Activated CD4-positive, alpha-beta T cell treated with anti-CD3 and anti-CD28 coated beads for 36 hours (primary cell): ENCODE measurements at regions not wholly inside any gene's neighbourhood (a gene's known extent, or its start where the extent isn't known, plus 50 kb on each side); places are given as distances from the start of the nearest gene placed in this dataset.
A peak's percentile ranks its signal among the peaks of the same experiment; 100 is the strongest.

Source experiments
- ATAC-seq: fragments of 200-7000 bp; cut with Tn5 transposase; one replicate; pipeline ENCODE4 v1.10.0; 2021; ENCODE audit warnings: mild to moderate bottlenecking, moderate library complexity
- CTCF ChIA-PET: fragments of 350-600 bp; sonication (Branson Sonifier 250); formaldehyde crosslinking; loops from one replicate; lab custom pipeline; 2021; ENCODE audit warnings: antibody characterized with exemption; lab: Charles Lee
- POLR2A ChIA-PET: fragments of 350-600 bp; sonication (Branson Sonifier 250); formaldehyde crosslinking; loops from one replicate; lab custom pipeline; 2021; ENCODE audit warnings: antibody characterized with exemption, inconsistent platforms; lab: Charles Lee
- DNase-seq: peaks from one replicate; pipeline ENCODE4 v3.0.0-alpha.2; 2020
- H3K27ac Mint-ChIP-seq: one replicate; pipeline ENCODE4 v1.8.0; 2021; ENCODE audit warnings: mixed read lengths
- H3K27me3 Mint-ChIP-seq: one replicate; pipeline ENCODE4 v1.8.0; 2021; ENCODE audit warnings: mixed read lengths
- H3K36me3 Mint-ChIP-seq: one replicate; pipeline ENCODE4 v1.8.0; 2021; ENCODE audit warnings: low read depth, mixed read lengths
- H3K4me1 Mint-ChIP-seq: one replicate; pipeline ENCODE4 v1.8.0; 2021; ENCODE audit warnings: mixed read lengths
- H3K4me3 Mint-ChIP-seq: one replicate; pipeline ENCODE4 v1.8.0; 2021; ENCODE audit warnings: mild to moderate bottlenecking, moderate library complexity, mixed read lengths
- H3K9me3 Mint-ChIP-seq: one replicate; pipeline ENCODE4 v1.8.0; 2021; ENCODE audit warnings: low read depth, mixed read lengths
- intact Hi-C, 2 experiments: fragments of 100-400 bp; cut with DNase I in 1 of 2; cut with micrococcal nuclease in 1 of 2; formaldehyde crosslinking; loops; one replicate each; pipeline versions ENCODE4 v1.14.2 to v1.15.1; 2022 to 2024; cut with DNase I, micrococcal nuclease

GRCh38 chr1:232249339-232249738 lies 380.6 kb downstream of the SIPA1L2 start:
- Mint-ChIP-seq H3K36me3 (no peaks in the 10 kb centered on the region), H3K27me3 (peaks cover 35% of the 10 kb centered on the region), H3K4me1 (peaks cover 4% of the 10 kb centered on the region), H3K9me3 (no peaks in the 10 kb centered on the region), H3K4me3 (no peak overlapping the region), H3K27ac (no peak overlapping the region)
- POLR2A ChIA-PET, result no interaction called here
- no peak for DNase-seq
- CTCF ChIA-PET, result interaction anchor here (0.5 kb wide), 1 partner anchor 111 kb away, joined by 3 read pairs; no protein-coding TSS in a partner anchor
- ATAC-seq, result no peak
- intact Hi-C loops, result loop anchor here in 1 of 2 experiments (10.0 kb wide), 1 partner anchor 65 kb away; no protein-coding TSS in a partner anchor

DNA sequence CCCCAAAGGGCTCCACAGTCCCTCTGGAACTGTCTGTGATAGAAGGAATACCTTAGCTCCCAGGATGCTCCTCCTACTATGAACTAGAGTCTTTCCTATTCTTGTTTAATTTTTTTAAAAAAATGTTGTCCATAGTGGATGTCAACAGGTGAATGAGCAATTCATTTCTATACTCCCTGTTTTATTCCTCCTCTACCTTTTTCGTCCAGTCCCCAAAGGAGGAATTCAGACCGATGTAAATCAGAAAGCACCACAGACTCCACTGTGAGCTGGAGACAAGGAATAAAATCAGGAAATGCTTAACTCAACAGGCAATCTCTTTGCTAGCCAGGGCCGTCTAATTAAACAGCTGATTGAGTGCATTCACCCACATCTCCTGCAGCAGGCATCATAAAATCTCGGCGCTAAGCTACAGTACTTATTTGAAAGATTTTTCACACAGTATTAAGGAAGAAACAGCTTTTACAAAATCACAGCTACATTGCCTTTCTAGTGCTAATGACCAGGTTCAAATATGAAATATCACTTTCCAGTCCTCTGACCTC lies 381.6 kb downstream of the SIPA1L2 start:
- Mint-ChIP-seq H3K9me3 (no peaks in the 10 kb centered on the region), H3K4me3 (no peak overlapping the region), H3K36me3 (no peaks in the 10 kb centered on the region), H3K27me3 (peaks cover 34% of the 10 kb centered on the region), H3K4me1 (peaks cover 4% of the 10 kb centered on the region), H3K27ac (no peak overlapping the region)
- ChIA-PET CTCF (no interaction called here), POLR2A (no interaction called here)
- ATAC-seq, result no peak
- intact Hi-C loops, result loop anchor here in 1 of 2 experiments (10.0 kb wide), 1 partner anchor 64 kb away; no protein-coding TSS in a partner anchor
- DNase-seq, result no peak

DNA sequence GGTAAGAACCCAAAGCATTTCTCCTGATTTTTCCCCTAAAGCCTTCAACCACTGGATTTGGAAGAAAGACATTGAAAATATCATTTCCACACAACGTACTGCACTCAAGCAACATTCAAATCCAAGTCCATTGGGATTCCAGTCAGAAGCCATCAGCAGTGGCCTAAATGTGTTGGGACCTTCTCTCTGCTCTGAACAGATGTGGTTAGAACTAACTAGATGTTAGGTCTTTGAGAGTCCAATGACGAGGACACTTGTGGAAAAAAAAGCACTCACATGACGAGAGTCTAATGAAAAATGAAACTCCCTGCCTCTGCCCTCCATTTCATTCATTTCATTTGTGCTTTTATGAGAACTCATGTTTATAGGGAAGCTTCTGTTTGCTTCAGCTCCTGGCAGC lies 382.3 kb downstream of the SIPA1L2 start:
- Mint-ChIP-seq H3K9me3 (no peaks in the 10 kb centered on the region), H3K27me3 (peaks cover 30% of the 10 kb centered on the region), H3K4me3 (no peak overlapping the region), H3K4me1 (peaks cover 4% of the 10 kb centered on the region), H3K27ac (no peak overlapping the region), H3K36me3 (no peaks in the 10 kb centered on the region)
- no peak for ATAC-seq
- ChIA-PET CTCF (interaction anchor here (0.7 kb wide), 1 partner anchor 401 kb away, joined by 4 read pairs; no protein-coding TSS in a partner anchor), POLR2A (no interaction called here)
- no peak for DNase-seq
- intact Hi-C loops, result loop anchor here in 1 of 2 experiments (10.0 kb wide), 1 partner anchor 63 kb away; no protein-coding TSS in a partner anchor

DNA sequence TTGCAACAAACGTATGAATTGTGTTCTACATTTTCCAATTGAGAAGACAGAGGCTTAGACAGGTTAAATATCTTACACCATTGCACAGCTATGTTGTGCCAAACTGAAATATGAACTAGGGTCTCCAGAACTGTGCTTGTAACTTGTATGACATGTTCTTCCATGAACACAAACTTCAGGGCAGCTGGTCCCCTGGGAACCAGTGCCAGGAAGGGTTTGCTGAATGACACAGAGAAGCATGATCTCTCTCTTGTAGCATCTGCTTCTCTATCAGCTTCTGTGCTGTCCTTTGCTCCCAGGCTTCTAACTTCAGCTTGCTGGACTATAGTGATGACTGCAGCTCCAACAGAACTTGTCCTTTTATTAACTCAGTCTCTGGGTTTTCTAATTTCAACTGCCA lies 385.5 kb downstream of the SIPA1L2 start:
- ChIA-PET CTCF (interaction anchor here (0.6 kb wide), 1 partner anchor 372 kb away, joined by 3 read pairs; no protein-coding TSS in a partner anchor), POLR2A (no interaction called here)
- Mint-ChIP-seq H3K9me3 (no peaks in the 10 kb centered on the region), H3K27me3 (peaks cover 20% of the 10 kb centered on the region), H3K4me1 (no peaks in the 10 kb centered on the region), H3K36me3 (no peaks in the 10 kb centered on the region), H3K27ac (no peak overlapping the region), H3K4me3 (no peak overlapping the region)
- ATAC-seq (no peak), DNase-seq (no peak)
- intact Hi-C loops, result loop anchor here in 1 of 2 experiments (10.0 kb wide), 1 partner anchor 60 kb away; no protein-coding TSS in a partner anchor

DNA sequence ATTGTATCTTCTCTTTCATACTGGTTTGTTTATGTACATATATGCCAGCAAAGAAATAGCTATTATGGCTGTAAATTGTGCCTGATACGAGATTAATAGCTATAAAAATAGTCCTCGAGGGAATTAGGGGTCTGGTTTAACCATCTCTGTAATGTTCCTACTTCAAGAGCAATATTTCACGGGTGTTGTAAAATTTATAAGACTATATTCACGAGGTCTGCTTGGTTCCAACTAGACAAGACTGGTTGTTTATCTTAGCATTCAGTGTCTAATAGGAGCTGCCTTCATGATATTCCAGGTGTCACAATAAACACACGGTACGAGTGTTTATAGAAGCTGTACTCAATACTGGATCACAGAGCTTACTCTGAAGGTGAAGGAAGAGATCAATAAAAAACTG lies 389.9 kb downstream of the SIPA1L2 start:
- Mint-ChIP-seq H3K4me1 (no peaks in the 10 kb centered on the region), H3K27me3 (peaks cover 6% of the 10 kb centered on the region), H3K27ac (no peak overlapping the region), H3K36me3 (no peaks in the 10 kb centered on the region), H3K9me3 (no peaks in the 10 kb centered on the region), H3K4me3 (no peak overlapping the region)
- ChIA-PET POLR2A (no interaction called here), CTCF (no interaction called here)
- intact Hi-C loops, result loop anchor here in 1 of 2 experiments (10.0 kb wide), 1 partner anchor 55 kb away; no protein-coding TSS in a partner anchor
- no peak for DNase-seq
- no peak for ATAC-seq

- CTCF ChIA-PET, result no interaction called here
- no peak overlapping the region for H3K4me3 Mint-ChIP-seq
- peaks cover 6% of the 10 kb centered on the region for H3K27me3 Mint-ChIP-seq
- ATAC-seq, result no peak
- intact Hi-C loops, result no loop called here
- DNase-seq, result no peak
- no peak overlapping the region for H3K27ac Mint-ChIP-seq
- H3K9me3 Mint-ChIP-seq, result no peaks in the 10 kb centered on the region
- no peaks in the 10 kb centered on the region for H3K4me1 Mint-ChIP-seq
- POLR2A ChIA-PET, result no interaction called here
- H3K36me3 Mint-ChIP-seq, result no peaks in the 10 kb centered on the region
Observed at GRCh38 chr1:232239522-232239921, 390.4 kb downstream of the SIPA1L2 start.

GRCh38 chr1:232238009-232238408 lies 391.9 kb downstream of the SIPA1L2 start:
- CTCF ChIA-PET, result no interaction called here
- no peak for ATAC-seq
- intact Hi-C loops, result no loop called here
- Mint-ChIP-seq H3K27me3 (peaks cover 8% of the 10 kb centered on the region), H3K4me1 (no peaks in the 10 kb centered on the region), H3K9me3 (no peaks in the 10 kb centered on the region), H3K4me3 (no peak overlapping the region), H3K27ac (no peak overlapping the region), H3K36me3 (no peaks in the 10 kb centered on the region)
- DNase-seq, result no peak
- POLR2A ChIA-PET, result no interaction called here

- DNase-seq, result no peak
- Mint-ChIP-seq H3K36me3 (no peaks in the 10 kb centered on the region), H3K27ac (no peak overlapping the region), H3K27me3 (no peaks in the 10 kb centered on the region), H3K4me1 (peaks cover 20% of the 10 kb centered on the region), H3K9me3 (no peaks in the 10 kb centered on the region), H3K4me3 (no peak overlapping the region)
- ChIA-PET POLR2A (interaction anchor here (0.7 kb wide), 1 partner anchor 124 kb away, joined by 3 read pairs; no protein-coding TSS in a partner anchor), CTCF (interaction anchor here (0.5 to 1.0 kb wide), 3 partner anchors 9 to 1976 kb away, joined by 3 to 5 read pairs (median 3); no protein-coding TSS in a partner anchor)
- intact Hi-C loops, result no loop called here
- ATAC-seq, result no peak
Observed at GRCh38 chr1:232227306-232227705, 402.6 kb downstream of the SIPA1L2 start.

DNA sequence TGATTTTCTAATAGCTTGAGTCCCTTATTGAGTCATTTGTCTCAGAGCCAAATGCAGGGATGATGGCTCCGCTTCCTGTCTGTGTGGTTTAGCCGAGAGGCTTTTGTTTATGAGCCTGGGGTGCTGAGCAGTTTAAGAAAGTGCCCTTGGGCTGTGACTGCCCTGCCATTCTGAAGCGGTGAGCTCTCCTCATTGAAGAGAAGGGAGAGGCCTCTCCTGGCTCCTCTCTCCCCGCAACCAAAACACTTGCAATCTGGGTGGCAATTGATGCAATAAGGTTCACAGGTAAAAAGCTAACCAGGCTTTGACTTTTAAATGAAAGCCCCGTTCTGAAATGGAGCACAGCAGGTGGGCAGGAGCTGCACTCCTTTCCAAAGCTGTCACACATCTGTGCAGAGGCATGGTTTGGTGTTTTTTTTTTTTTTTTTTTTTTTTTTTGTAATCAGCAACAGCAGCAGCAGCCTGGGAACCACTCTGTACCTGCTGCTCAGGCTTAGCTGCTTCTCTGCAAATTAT lies 403.7 kb downstream of the SIPA1L2 start:
- intact Hi-C loops, result no loop called here
- DNase-seq (peak; percentile 62), ATAC-seq (peak; percentile 96)
- Mint-ChIP-seq H3K27ac (no peak overlapping the region), H3K36me3 (no peaks in the 10 kb centered on the region), H3K27me3 (no peaks in the 10 kb centered on the region), H3K4me3 (no peak overlapping the region), H3K9me3 (no peaks in the 10 kb centered on the region), H3K4me1 (peaks cover 20% of the 10 kb centered on the region)
- POLR2A ChIA-PET, result no interaction called here
- CTCF ChIA-PET, result interaction anchor here (0.7 kb wide), 1 partner anchor 19 kb away, joined by 3 read pairs; no protein-coding TSS in a partner anchor

GRCh38 chr1:232225336-232226131 lies 404.4 kb downstream of the SIPA1L2 start:
- no peaks in the 10 kb centered on the region for H3K27me3 Mint-ChIP-seq
- ATAC-seq, result no peak
- H3K9me3 Mint-ChIP-seq, result no peaks in the 10 kb centered on the region
- no peak for DNase-seq
- CTCF ChIA-PET, result interaction anchor here (0.9 kb wide), 1 partner anchor 16 kb away, joined by 3 read pairs; no protein-coding TSS in a partner anchor
- no peaks in the 10 kb centered on the region for H3K36me3 Mint-ChIP-seq
- peaks cover 20% of the 10 kb centered on the region for H3K4me1 Mint-ChIP-seq
- H3K4me3 Mint-ChIP-seq, result no peak overlapping the region
- intact Hi-C loops, result no loop called here
- H3K27ac Mint-ChIP-seq, result no peak overlapping the region
- POLR2A ChIA-PET, result no interaction called here

GRCh38 chr1:232223887-232224286 lies 406.0 kb downstream of the SIPA1L2 start:
- POLR2A ChIA-PET, result no interaction called here
- Mint-ChIP-seq H3K27ac (no peak overlapping the region), H3K4me3 (no peak overlapping the region), H3K27me3 (no peaks in the 10 kb centered on the region), H3K9me3 (no peaks in the 10 kb centered on the region), H3K36me3 (no peaks in the 10 kb centered on the region), H3K4me1 (peaks cover 20% of the 10 kb centered on the region)
- intact Hi-C loops, result no loop called here
- ATAC-seq (no peak), DNase-seq (no peak)
- CTCF ChIA-PET, result no interaction called here
